Body of pancreas (tissue), 4 donors: ENCODE measurements at regions not wholly inside any gene's neighbourhood (a gene's known extent, or its start where the extent isn't known, plus 50 kb on each side); places are given as distances from the start of the nearest gene placed in this dataset.

Source experiments
- ATAC-seq: fragments of 150-250 bp; one replicate; pipeline ENCODE4 v1.9.1; 2016
- DNase-seq, 4 donors: peaks; one replicate each; pipeline ENCODE4 v3.0.0-alpha.2; 2019
- H3K27ac ChIP-seq, 4 donors: fragments of 200-600 bp; sonication (generic); 1 replicate in 3 of 4; 2 replicates in 1 of 4; pipeline versions ENCODE4 v1.5.1 to v1.6.1; 2016 to 2019; ENCODE audit warnings: mild to moderate bottlenecking in 1 of 4, mixed read lengths in 1 of 4, moderate library complexity in 1 of 4
- H3K27me3 ChIP-seq, 2 donors: fragments of 200-600 bp; sonication (generic); one replicate each; pipeline ENCODE4 v1.6.0; 2016; ENCODE audit warnings: mild to moderate bottlenecking in 1 of 2
- H3K36me3 ChIP-seq, 2 donors: fragments of 200-600 bp; sonication (generic); replicated peaks in 1 of 2; 2 replicates each; pipeline ENCODE4 v1.5.1; 2016; ENCODE audit warnings: low read depth in 2 of 2; ENCODE audit not compliant: insufficient read depth in 1 of 2
- H3K4me1 ChIP-seq: fragments of 200-600 bp; sonication (generic); one replicate; pipeline ENCODE4 v1.6.0; 2016
- H3K4me3 ChIP-seq, 2 donors: fragments of 200-600 bp; sonication (generic); 1 replicate in 1 of 2; 2 replicates in 1 of 2; pipeline ENCODE4 v1.5.1; 2016 to 2019
- H3K9me3 ChIP-seq, 3 donors: fragments of 200-600 bp; sonication (generic); 1 replicate in 2 of 3; 2 replicates in 1 of 3; pipeline ENCODE4 v1.5.1; 2016
- CTCF ChIP-seq, 7 experiments: fragments of 450-650 bp in 4 of 7; fragments of 200-600 bp in 3 of 7; sonication (generic) in 3 of 7; IDR thresholded peaks; one replicate each; pipeline ENCODE4 v1.5.1; 2016 to 2019; ENCODE audit warnings: antibody characterized with exemption in 7 of 7
- POLR2A ChIP-seq, 3 donors: fragments of 450-650 bp; IDR thresholded peaks; one replicate each; pipeline ENCODE4 v1.6.1; 2016; ENCODE audit warnings: antibody characterized with exemption in 3 of 3, mild to moderate bottlenecking in 2 of 3
- whole genome bisulfite sequencing, 2 donors: methylation state at CpG; one replicate each; pipeline ENCODE4 v1.1.5; 2017; 5-methylcytosine and 5-hydroxymethylcytosine counted together
- intact Hi-C: fragments of 100-400 bp; cut with DNase I; formaldehyde crosslinking; loops from one replicate; pipeline ENCODE4 v1.15.1; 2023

- 79 to 80% methylated on average over 6 of the region's 6 CpGs for WGBS, 2 donors
- Histone ChIP-seq H3K4me1 (no peaks in the 10 kb centered on the region), H3K27me3 (no peaks in the 10 kb centered on the region), H3K36me3 (no peaks in the 10 kb centered on the region), H3K27ac (no peak overlapping the region), H3K4me3 (no peak overlapping the region), H3K9me3 (no peaks in the 10 kb centered on the region)
- ATAC-seq (no peak), DNase-seq (no peak)
- TF ChIP-seq CTCF (IDR thresholded peaks at IDR 0.05) (no peak), POLR2A (IDR thresholded peaks at IDR 0.05) (no peak)
- intact Hi-C loops, result no loop called here
These were observed 517.8 kb downstream of the MN1 start for GRCh38 chr22:27283714-27284113.

DNA sequence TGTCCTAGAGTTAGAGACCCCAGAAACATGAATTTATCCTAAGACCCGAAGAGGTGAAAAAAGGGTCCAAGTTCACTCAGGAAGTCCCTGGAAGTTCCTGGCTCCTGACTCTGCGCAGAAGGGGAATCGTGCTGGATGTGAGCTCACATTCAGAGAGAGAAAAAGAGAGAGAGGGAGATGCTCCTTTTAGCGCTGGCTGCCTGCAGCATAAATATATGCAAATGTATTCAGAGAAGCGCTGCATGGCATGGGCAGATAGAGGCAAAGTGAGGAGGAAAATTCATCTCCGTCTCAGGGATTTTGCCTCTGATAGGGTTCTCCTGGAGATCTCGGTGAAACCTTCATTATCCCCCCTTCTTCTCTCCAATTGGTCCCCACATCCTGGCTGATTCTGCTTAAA is 517.2 kb downstream of the MN1 start:
- H3K9me3 ChIP-seq, result no peaks in the 10 kb centered on the region
- WGBS, 2 donors, result 91 to 92% methylated on average over 7 of the region's 7 CpGs
- TF ChIP-seq CTCF (IDR thresholded peaks at IDR 0.05), result no peak
- TF ChIP-seq POLR2A (IDR thresholded peaks at IDR 0.05), result no peak
- no peak overlapping the region for H3K27ac ChIP-seq
- H3K27me3 ChIP-seq, result no peaks in the 10 kb centered on the region
- DNase-seq (no peak), ATAC-seq (no peak)
- no peak overlapping the region for H3K4me3 ChIP-seq
- H3K36me3 ChIP-seq, result no peaks in the 10 kb centered on the region
- intact Hi-C loops, result no loop called here
- no peaks in the 10 kb centered on the region for H3K4me1 ChIP-seq

GRCh38 chr22:27286711-27287110 is 514.8 kb downstream of the MN1 start:
- Histone ChIP-seq H3K4me1 (no peaks in the 10 kb centered on the region), H3K27me3 (no peaks in the 10 kb centered on the region), H3K9me3 (no peaks in the 10 kb centered on the region), H3K27ac (no peak overlapping the region), H3K4me3 (no peak overlapping the region), H3K36me3 (no peaks in the 10 kb centered on the region)
- no peak for DNase-seq
- WGBS, 2 donors, result 27 to 47% methylated on average over 5 of the region's 5 CpGs
- ATAC-seq, result no peak
- TF ChIP-seq POLR2A (IDR thresholded peaks at IDR 0.05) (no peak), CTCF (IDR thresholded peaks at IDR 0.05) (no peak)
- intact Hi-C loops, result no loop called here

GRCh38 chr22:27292542-27293299 is 508.8 kb downstream of the MN1 start:
- Histone ChIP-seq H3K4me3 (no peak overlapping the region), H3K36me3 (no peaks in the 10 kb centered on the region), H3K27ac (no peak overlapping the region), H3K27me3 (no peaks in the 10 kb centered on the region), H3K9me3 (no peaks in the 10 kb centered on the region), H3K4me1 (no peaks in the 10 kb centered on the region)
- DNase-seq (no peak), ATAC-seq (no peak)
- TF ChIP-seq CTCF (IDR thresholded peaks at IDR 0.05) (no peak), POLR2A (IDR thresholded peaks at IDR 0.05) (no peak)
- 51 to 63% methylated on average over 7 of the region's 7 CpGs for WGBS, 2 donors
- intact Hi-C loops, result no loop called here
